C4-2B (cell line): ENCODE measurements at regions not wholly inside any gene's neighbourhood (a gene's known extent, or its start where the extent isn't known, plus 50 kb on each side); places are given as distances from the start of the nearest gene placed in this dataset.

Source experiments
- CTCF ChIP-seq: fragments of 450-650 bp; conservative IDR thresholded peaks from 2 replicates; pipeline ENCODE4 v1.5.1; 2017; ENCODE audit warnings: mild to moderate bottlenecking
- ZFX ChIP-seq: fragments of 450-650 bp; IDR thresholded peaks from 2 replicates; pipeline ENCODE4 v1.6.1; 2017

- no peak for TF ChIP-seq CTCF
- no peak for TF ChIP-seq ZFX
Measured at GRCh38 chr10:47104151-47104605, 192.9 kb downstream of the PTPN20 start.
